ENCODE measurements at regions not wholly inside any gene's neighbourhood (a gene's known extent, or its start where the extent isn't known, plus 50 kb on each side); places are given as distances from the start of the nearest gene placed in this dataset.

DNA sequence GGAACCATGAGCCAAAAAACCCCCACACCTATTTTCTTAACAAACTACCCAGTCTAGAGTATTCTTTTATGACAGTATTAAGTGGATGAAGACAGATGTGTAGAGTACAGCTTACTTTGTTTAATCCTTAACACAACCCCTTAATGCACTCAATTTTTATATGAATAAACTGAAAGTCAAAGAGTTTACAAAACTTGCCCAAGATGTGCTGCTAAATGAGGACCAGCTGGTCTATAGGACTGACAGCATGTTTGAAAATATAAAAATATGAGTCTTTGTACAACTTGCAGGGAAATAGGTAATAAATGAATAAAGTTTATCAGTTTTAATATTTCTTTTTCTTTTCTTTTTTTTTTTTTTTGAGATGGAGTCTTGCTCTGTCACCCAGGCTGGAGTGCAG lies 102.3 kb downstream of the ZFY start:
- H3K4me1 ChIP-seq (ENCODE audit: control insufficient read depth, extremely low read depth, insufficient read depth, low read length) = no peaks in the 10 kb centered on the region
- H3K4me2 ChIP-seq (ENCODE audit: insufficient read depth, low read length) = no peak overlapping the region
- H3K9me3 ChIP-seq (replicated peaks; ENCODE audit: control insufficient read depth, insufficient read depth, low read length) = no peaks in the 10 kb centered on the region
- H2AFZ ChIP-seq (ENCODE audit: low read depth, low read length) = no peak overlapping the region
- ChIA-PET POLR2A (no interaction called here), CTCF (no interaction called here)
- no peak overlapping the region for H3K9ac ChIP-seq (replicated peaks; ENCODE audit: extremely low read depth, insufficient read depth, low read length)
- intact Hi-C loops (cut with micrococcal nuclease) (no loop called here), dilution Hi-C loops (cut with MboI; ENCODE audit: extremely low pct_ligation_motif_present, low sequenced_read_pairs) (no loop called here)
- H3K4me3 ChIP-seq (replicated peaks in 1 of 3; ENCODE audit: insufficient read depth in 1 of 3, low read depth in 1 of 3, low read length in 3 of 3) = no peak overlapping the region
- DNase-seq (ENCODE audit: low read depth, low spot score) (no peak), FAIRE-seq (no peak)
- no peaks in the 10 kb centered on the region for H3K27me3 ChIP-seq (ENCODE audit: control insufficient read depth in 2 of 2, insufficient read depth in 2 of 2, low read length in 2 of 2)
- no peaks in the 10 kb centered on the region for H4K20me1 ChIP-seq (replicated peaks; ENCODE audit: control insufficient read depth, extremely low read depth, insufficient read depth, low read length)
- TF ChIP-seq JUN (IDR thresholded peaks at IDR 0.05; ENCODE audit: borderline replicate concordance, insufficient read depth, insufficient read length, low read depth) (no peak), FOS (IDR thresholded peaks at IDR 0.05; ENCODE audit: borderline replicate concordance, insufficient read depth, low read length) (no peak), MYC (IDR thresholded peaks at IDR 0.05; ENCODE audit: low read depth, low read length) (no peak), MAX (IDR thresholded peaks at IDR 0.05; ENCODE audit: insufficient read depth, insufficient read length) (no peak), GATA2 (IDR thresholded peaks at IDR 0.05; ENCODE audit: insufficient read depth, insufficient read length, low read depth, low read length) (no peak), CTCF (IDR thresholded peaks at IDR 0.05; ENCODE audit: extremely low read depth in 1 of 2, insufficient read depth in 1 of 2, low read depth in 1 of 2, low read length in 2 of 2) (no peak), EZH2 (IDR thresholded peaks at IDR 0.05; ENCODE audit: borderline replicate concordance, low read depth, low read length, severe bottlenecking) (no peak), POLR2A (IDR thresholded peaks at IDR 0.05; ENCODE audit: low read depth, low read length) (no peak), POLR2AphosphoS5 (IDR thresholded peaks at IDR 0.05; ENCODE audit: insufficient read depth, low read depth, low read length) (no peak)
- no peaks in the 10 kb centered on the region for H3K79me2 ChIP-seq (ENCODE audit: control insufficient read depth, insufficient read depth, low read length)
- no peaks in the 10 kb centered on the region for H3K9me1 ChIP-seq (replicated peaks; ENCODE audit: control insufficient read depth, extremely low read depth, insufficient read depth, low read length)
- no peak overlapping the region for H3K27ac ChIP-seq (ENCODE audit: insufficient read depth, low read depth, low read length)
- no peaks in the 10 kb centered on the region for H3K36me3 ChIP-seq (ENCODE audit: control insufficient read depth in 2 of 2, extremely low read depth in 1 of 2, insufficient read depth in 2 of 2, low read length in 2 of 2)
- BruUV-seq (replicated peaks) = no TSS peak
